ENCODE measurements at regions not wholly inside any gene's neighbourhood (a gene's known extent, or its start where the extent isn't known, plus 50 kb on each side); places are given as distances from the start of the nearest gene placed in this dataset.
"Not testable (repeated sequence)": the region's sequence is repeated elsewhere in the genome, so short reads cannot be mapped to it uniquely, and the experiment has no call there.

- Histone ChIP-seq H3K4me3 (no peak overlapping the region), H3K27ac (no peak overlapping the region), H3K9me3 (no peaks in the 10 kb centered on the region), H3K4me1 (no peaks in the 10 kb centered on the region), H3K27me3 (no peaks in the 10 kb centered on the region), H3K36me3 (no peaks in the 10 kb centered on the region)
- TF ChIP-seq POLR2A (IDR thresholded peaks at IDR 0.05): no peak
- TF ChIP-seq, protein P1, sequence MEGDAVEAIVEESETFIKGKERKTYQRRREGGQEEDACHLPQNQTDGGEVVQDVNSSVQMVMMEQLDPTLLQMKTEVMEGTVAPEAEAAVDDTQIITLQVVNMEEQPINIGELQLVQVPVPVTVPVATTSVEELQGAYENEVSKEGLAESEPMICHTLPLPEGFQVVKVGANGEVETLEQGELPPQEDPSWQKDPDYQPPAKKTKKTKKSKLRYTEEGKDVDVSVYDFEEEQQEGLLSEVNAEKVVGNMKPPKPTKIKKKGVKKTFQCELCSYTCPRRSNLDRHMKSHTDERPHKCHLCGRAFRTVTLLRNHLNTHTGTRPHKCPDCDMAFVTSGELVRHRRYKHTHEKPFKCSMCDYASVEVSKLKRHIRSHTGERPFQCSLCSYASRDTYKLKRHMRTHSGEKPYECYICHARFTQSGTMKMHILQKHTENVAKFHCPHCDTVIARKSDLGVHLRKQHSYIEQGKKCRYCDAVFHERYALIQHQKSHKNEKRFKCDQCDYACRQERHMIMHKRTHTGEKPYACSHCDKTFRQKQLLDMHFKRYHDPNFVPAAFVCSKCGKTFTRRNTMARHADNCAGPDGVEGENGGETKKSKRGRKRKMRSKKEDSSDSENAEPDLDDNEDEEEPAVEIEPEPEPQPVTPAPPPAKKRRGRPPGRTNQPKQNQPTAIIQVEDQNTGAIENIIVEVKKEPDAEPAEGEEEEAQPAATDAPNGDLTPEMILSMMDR (IDR thresholded peaks at IDR 0.05): no peak
- DNase-seq: no peak
- intact Hi-C loops (cut with DNase I; ENCODE audit: low total_unique reads): no loop called here
Measured at GRCh38 chr12:131466932-131467331, 244.0 kb upstream of the SFSWAP start.

DNA sequence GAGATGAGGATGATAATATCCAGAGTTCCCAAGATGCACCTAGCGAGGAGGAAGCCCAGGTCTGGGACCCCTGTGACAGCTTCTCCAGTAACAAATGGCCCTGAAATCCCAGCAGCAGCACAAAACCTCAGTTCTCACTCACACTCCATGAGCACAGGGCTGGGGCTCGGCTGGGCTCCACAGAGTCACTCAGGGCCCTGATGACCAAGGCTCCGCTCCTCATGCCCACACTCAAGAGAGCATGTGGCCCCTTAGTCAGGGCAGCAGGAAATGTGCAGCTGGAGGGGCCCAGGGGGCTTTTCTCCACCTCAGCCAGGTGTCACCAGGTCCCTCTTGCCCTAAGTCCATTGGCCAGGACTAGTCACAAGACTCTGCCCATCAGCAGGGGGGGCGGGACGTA lies 242.7 kb upstream of the SFSWAP start:
- TF ChIP-seq POLR2A (IDR thresholded peaks at IDR 0.05): no peak
- TF ChIP-seq, protein P1 (IDR thresholded peaks at IDR 0.05): no peak
- intact Hi-C loops (cut with DNase I; ENCODE audit: low total_unique reads): no loop called here
- Histone ChIP-seq H3K27me3 (no peaks in the 10 kb centered on the region), H3K4me3 (no peak overlapping the region), H3K9me3 (no peaks in the 10 kb centered on the region), H3K27ac (no peak overlapping the region), H3K36me3 (no peaks in the 10 kb centered on the region), H3K4me1 (no peaks in the 10 kb centered on the region)
- no peak for DNase-seq

GRCh38 chr12:131469945-131470344 lies 240.9 kb upstream of the SFSWAP start:
- H3K4me1 ChIP-seq; H3K27me3 ChIP-seq; DNase-seq; H3K9me3 ChIP-seq; H3K27ac ChIP-seq; H3K4me3 ChIP-seq; intact Hi-C loops (cut with DNase I; ENCODE audit: low total_unique reads); H3K36me3 ChIP-seq: not testable (repeated sequence)

GRCh38 chr12:131471271-131471905 lies 239.5 kb upstream of the SFSWAP start:
- H3K27me3 ChIP-seq: no peaks in the 10 kb centered on the region
- DNase-seq: no peak
- intact Hi-C loops (cut with DNase I; ENCODE audit: low total_unique reads): no loop called here

DNA sequence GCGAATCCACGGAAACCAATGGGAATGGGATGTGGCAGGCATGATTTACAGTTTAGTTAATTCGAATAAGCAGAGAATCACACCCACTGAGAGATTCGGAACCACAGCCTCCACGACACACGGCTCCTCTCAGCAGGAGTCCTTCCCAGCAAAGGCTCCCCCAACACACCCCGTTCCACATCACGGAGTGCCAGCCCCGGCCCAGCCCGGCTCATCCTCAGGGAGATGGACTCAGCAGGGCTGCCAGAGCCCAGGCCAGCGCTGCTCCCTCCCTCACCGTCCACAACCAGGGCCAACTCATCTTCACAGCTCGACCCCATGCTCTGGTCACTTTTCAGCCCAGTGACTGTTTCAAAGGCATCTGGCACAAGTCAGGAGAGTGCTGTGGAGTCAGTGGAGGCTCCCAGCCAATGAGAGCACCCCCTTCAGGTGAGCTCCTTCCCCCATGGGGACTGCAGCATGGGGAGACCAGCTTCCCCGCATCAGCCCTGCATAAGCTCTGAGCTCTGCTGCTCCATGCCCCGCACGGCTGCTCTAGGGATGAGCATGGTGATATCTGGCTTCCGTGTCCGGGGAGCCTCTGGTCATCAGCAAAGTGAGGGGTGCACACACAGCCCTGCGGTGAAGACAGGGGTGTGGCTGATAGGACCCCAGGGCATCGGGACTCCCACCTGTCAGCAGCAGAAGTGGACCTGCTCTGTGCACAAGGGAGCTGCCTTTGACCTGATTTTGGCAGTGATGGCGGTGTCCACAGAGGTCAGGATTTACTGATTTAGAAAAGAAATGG lies 238.8 kb upstream of the SFSWAP start:
- TF ChIP-seq POLR2A (IDR thresholded peaks at IDR 0.05): no peak
- TF ChIP-seq, protein P1 (IDR thresholded peaks at IDR 0.05): no peak
- H3K27me3 ChIP-seq: no peaks in the 10 kb centered on the region
- DNase-seq: no peak
- no peaks in the 10 kb centered on the region for H3K36me3 ChIP-seq
- H3K4me1 ChIP-seq: no peaks in the 10 kb centered on the region
- H3K9me3 ChIP-seq: no peaks in the 10 kb centered on the region
- no peak overlapping the region for H3K4me3 ChIP-seq
- H3K27ac ChIP-seq: no peak overlapping the region
- intact Hi-C loops (cut with DNase I; ENCODE audit: low total_unique reads): no loop called here

More at GRCh38 chr12:131471271-131471905, 239.5 kb upstream of the SFSWAP start:
- TF ChIP-seq, protein P1 (IDR thresholded peaks at IDR 0.05): no peak
- no peak for TF ChIP-seq POLR2A (IDR thresholded peaks at IDR 0.05)
- no peak overlapping the region for H3K4me3 ChIP-seq
- H3K36me3 ChIP-seq: no peaks in the 10 kb centered on the region
- H3K9me3 ChIP-seq: no peaks in the 10 kb centered on the region
- no peak overlapping the region for H3K27ac ChIP-seq
- H3K4me1 ChIP-seq: no peaks in the 10 kb centered on the region

All from uterus (tissue), 3 donors.